Peyer's patch (tissue), 4 donors: ENCODE measurements at regions not wholly inside any gene's neighbourhood (a gene's known extent, or its start where the extent isn't known, plus 50 kb on each side); places are given as distances from the start of the nearest gene placed in this dataset.

ENCODE experiments used
- POLR2A ChIP-seq, 2 donors: fragments of 450-650 bp; IDR thresholded peaks; one replicate each; pipeline ENCODE4 v1.5.1; 2017; ENCODE audit warnings: antibody characterized with exemption in 2 of 2, mild to moderate bottlenecking in 2 of 2, moderate library complexity in 2 of 2
- TF ChIP-seq, protein P1 (sequence below), 6 experiments: fragments of 450-650 bp in 4 of 6; fragments of 200-600 bp in 2 of 6; sonication (generic) in 1 of 6; IDR thresholded peaks; one replicate each; pipeline ENCODE4 v1.5.1; 2017 to 2019; ENCODE audit warnings: antibody characterized with exemption in 6 of 6, mild to moderate bottlenecking in 3 of 6, moderate library complexity in 1 of 6

GRCh38 chr17:13212860-13213259 lies 195.0 kb upstream of the ELAC2 start:
- TF ChIP-seq POLR2A (IDR thresholded peaks at IDR 0.05) = no peak
- TF ChIP-seq, protein P1, sequence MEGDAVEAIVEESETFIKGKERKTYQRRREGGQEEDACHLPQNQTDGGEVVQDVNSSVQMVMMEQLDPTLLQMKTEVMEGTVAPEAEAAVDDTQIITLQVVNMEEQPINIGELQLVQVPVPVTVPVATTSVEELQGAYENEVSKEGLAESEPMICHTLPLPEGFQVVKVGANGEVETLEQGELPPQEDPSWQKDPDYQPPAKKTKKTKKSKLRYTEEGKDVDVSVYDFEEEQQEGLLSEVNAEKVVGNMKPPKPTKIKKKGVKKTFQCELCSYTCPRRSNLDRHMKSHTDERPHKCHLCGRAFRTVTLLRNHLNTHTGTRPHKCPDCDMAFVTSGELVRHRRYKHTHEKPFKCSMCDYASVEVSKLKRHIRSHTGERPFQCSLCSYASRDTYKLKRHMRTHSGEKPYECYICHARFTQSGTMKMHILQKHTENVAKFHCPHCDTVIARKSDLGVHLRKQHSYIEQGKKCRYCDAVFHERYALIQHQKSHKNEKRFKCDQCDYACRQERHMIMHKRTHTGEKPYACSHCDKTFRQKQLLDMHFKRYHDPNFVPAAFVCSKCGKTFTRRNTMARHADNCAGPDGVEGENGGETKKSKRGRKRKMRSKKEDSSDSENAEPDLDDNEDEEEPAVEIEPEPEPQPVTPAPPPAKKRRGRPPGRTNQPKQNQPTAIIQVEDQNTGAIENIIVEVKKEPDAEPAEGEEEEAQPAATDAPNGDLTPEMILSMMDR (IDR thresholded peaks at IDR 0.05) = no peak
